Retinal pigment epithelial cell (primary cell): ENCODE measurements at regions not wholly inside any gene's neighbourhood (a gene's known extent, or its start where the extent isn't known, plus 50 kb on each side); places are given as distances from the start of the nearest gene placed in this dataset.

Experiments used
- DNase-seq: peaks from one replicate; pipeline ENCODE4 v3.0.0-alpha.2; 2010; ENCODE audit warnings: low read depth
- H3K4me3 ChIP-seq: 2 replicates; pipeline ENCODE4 v1.5.1; 2011; ENCODE audit warnings: mild to moderate bottlenecking, low read length, control low read depth, moderate library complexity
- CTCF ChIP-seq: conservative IDR thresholded peaks from 2 replicates; pipeline ENCODE4 v1.5.1; 2011; ENCODE audit warnings: low read depth, low read length, control low read depth, inconsistent platforms

- H3K4me3 ChIP-seq: no peak overlapping the region
- peak; percentile 96 for DNase-seq
- TF ChIP-seq CTCF: no peak
Observed at GRCh38 chr1:43049481-43049880, 90.8 kb upstream of the SLC2A1 start.

GRCh38 chr1:43048601-43049011 lies 89.9 kb upstream of the SLC2A1 start:
- no peak overlapping the region for H3K4me3 ChIP-seq
- no peak for TF ChIP-seq CTCF
- DNase-seq: peak; percentile 47

- DNase-seq: no peak
- no peak for TF ChIP-seq CTCF
- no peak overlapping the region for H3K4me3 ChIP-seq
Observed at GRCh38 chr1:43047135-43047534, 88.5 kb upstream of the SLC2A1 start.

GRCh38 chr1:43044572-43045361 lies 86.1 kb upstream of the SLC2A1 start:
- no peak for TF ChIP-seq CTCF
- DNase-seq: no peak
- H3K4me3 ChIP-seq: no peak overlapping the region

- TF ChIP-seq CTCF: no peak
- no peak for DNase-seq
- no peak overlapping the region for H3K4me3 ChIP-seq
Observed at GRCh38 chr1:43043695-43044094, 85.0 kb upstream of the SLC2A1 start.

- DNase-seq: no peak
- no peak overlapping the region for H3K4me3 ChIP-seq
- no peak for TF ChIP-seq CTCF
Observed at GRCh38 chr1:43042773-43043457, 84.2 kb upstream of the SLC2A1 start.

GRCh38 chr1:43042127-43042526 lies 83.5 kb upstream of the SLC2A1 start:
- DNase-seq: no peak
- H3K4me3 ChIP-seq: no peak overlapping the region
- no peak for TF ChIP-seq CTCF
